ENCODE measurements at regions not wholly inside any gene's neighbourhood (a gene's known extent, or its start where the extent isn't known, plus 50 kb on each side); places are given as distances from the start of the nearest gene placed in this dataset.

- CTCF ChIA-PET: interaction anchor here (0.6 kb wide), 1 partner anchor 229 kb away, joined by 3 read pairs; no protein-coding TSS in a partner anchor
- no peak overlapping the region for H3K4me3 Mint-ChIP-seq
- H3K36me3 Mint-ChIP-seq (ENCODE audit: low read depth): no peaks in the 10 kb centered on the region
- H3K4me1 Mint-ChIP-seq: no peaks in the 10 kb centered on the region
- peaks cover 13% of the 10 kb centered on the region for H3K27me3 Mint-ChIP-seq
- intact Hi-C loops (cut with micrococcal nuclease): no loop called here
- DNase-seq (no peak), ATAC-seq (ENCODE audit: low read depth) (no peak)
- no peak overlapping the region for H3K27ac Mint-ChIP-seq
- H3K9me3 Mint-ChIP-seq: no peaks in the 10 kb centered on the region
- POLR2A ChIA-PET: no interaction called here
- TF ChIP-seq CTCF (IDR thresholded peaks at IDR 0.05): no peak
These were observed 166.5 kb downstream of the MINAR1 start for GRCh38 chr15:79598639-79599038.

GRCh38 chr15:79601405-79602086 is 169.4 kb downstream of the MINAR1 start:
- no peak overlapping the region for H3K4me3 Mint-ChIP-seq
- peaks cover 19% of the 10 kb centered on the region for H3K27me3 Mint-ChIP-seq
- H3K27ac Mint-ChIP-seq: no peak overlapping the region
- ATAC-seq (ENCODE audit: low read depth) (no peak), DNase-seq (no peak)
- H3K4me1 Mint-ChIP-seq: no peaks in the 10 kb centered on the region
- intact Hi-C loops (cut with micrococcal nuclease): no loop called here
- CTCF ChIA-PET: no interaction called here
- no peaks in the 10 kb centered on the region for H3K36me3 Mint-ChIP-seq (ENCODE audit: low read depth)
- no peaks in the 10 kb centered on the region for H3K9me3 Mint-ChIP-seq
- TF ChIP-seq CTCF (IDR thresholded peaks at IDR 0.05): no peak
- POLR2A ChIA-PET: no interaction called here

GRCh38 chr15:79602180-79602579 is 170.0 kb downstream of the MINAR1 start:
- DNase-seq (no peak), ATAC-seq (ENCODE audit: low read depth) (no peak)
- no peak overlapping the region for H3K27ac Mint-ChIP-seq
- intact Hi-C loops (cut with micrococcal nuclease): no loop called here
- no peaks in the 10 kb centered on the region for H3K36me3 Mint-ChIP-seq (ENCODE audit: low read depth)
- H3K27me3 Mint-ChIP-seq: peaks cover 23% of the 10 kb centered on the region
- H3K9me3 Mint-ChIP-seq: no peaks in the 10 kb centered on the region
- ChIA-PET POLR2A (no interaction called here), CTCF (no interaction called here)
- no peak overlapping the region for H3K4me3 Mint-ChIP-seq
- H3K4me1 Mint-ChIP-seq: no peaks in the 10 kb centered on the region
- TF ChIP-seq CTCF (IDR thresholded peaks at IDR 0.05): no peak

DNA sequence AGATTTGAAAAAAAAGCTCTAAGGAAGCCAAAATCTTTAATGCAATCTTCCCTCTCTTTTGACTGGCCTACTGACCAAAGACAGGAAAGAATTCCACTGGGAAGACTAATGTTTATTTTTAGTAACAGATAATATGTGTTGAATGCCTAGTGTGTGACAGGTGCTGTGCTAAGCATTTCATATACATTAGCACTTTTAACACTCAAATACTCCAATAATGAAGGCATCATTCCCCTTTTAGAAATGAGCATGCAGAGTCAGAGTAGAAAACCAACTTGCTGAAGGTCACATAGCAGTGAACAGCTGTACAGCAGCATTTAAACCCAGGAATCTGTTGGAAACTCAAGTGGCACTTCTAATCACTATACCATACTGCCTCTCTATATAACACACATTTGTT is 170.6 kb downstream of the MINAR1 start:
- Mint-ChIP-seq H3K4me3 (no peak overlapping the region), H3K4me1 (no peaks in the 10 kb centered on the region)
- CTCF ChIA-PET: no interaction called here

GRCh38 chr15:79606831-79607355 is 174.8 kb downstream of the MINAR1 start:
- Mint-ChIP-seq H3K36me3 (ENCODE audit: low read depth) (no peaks in the 10 kb centered on the region), H3K4me1 (no peaks in the 10 kb centered on the region), H3K9me3 (no peaks in the 10 kb centered on the region), H3K4me3 (no peak overlapping the region), H3K27ac (no peak overlapping the region), H3K27me3 (peaks cover 13% of the 10 kb centered on the region)
- DNase-seq (no peak), ATAC-seq (ENCODE audit: low read depth) (no peak)
- intact Hi-C loops (cut with micrococcal nuclease): no loop called here
- ChIA-PET POLR2A (no interaction called here), CTCF (no interaction called here)
- no peak for TF ChIP-seq CTCF (IDR thresholded peaks at IDR 0.05)

More for the DNA sequence above, 170.6 kb downstream of the MINAR1 start:
- ATAC-seq (ENCODE audit: low read depth): no peak
- no peak for TF ChIP-seq CTCF (IDR thresholded peaks at IDR 0.05)
- Mint-ChIP-seq H3K36me3 (ENCODE audit: low read depth) (no peaks in the 10 kb centered on the region), H3K27ac (no peak overlapping the region), H3K9me3 (no peaks in the 10 kb centered on the region), H3K27me3 (peaks cover 23% of the 10 kb centered on the region)
- intact Hi-C loops (cut with micrococcal nuclease): no loop called here
- DNase-seq: no peak
- POLR2A ChIA-PET: no interaction called here
